GM23248 (cell line): ENCODE measurements at regions not wholly inside any gene's neighbourhood (a gene's known extent, or its start where the extent isn't known, plus 50 kb on each side); places are given as distances from the start of the nearest gene placed in this dataset.

Experiments used
- DNase-seq: peaks from one replicate; pipeline ENCODE4 v3.0.0-alpha.2; 2015
- H2AFZ ChIP-seq: fragments of 200-600 bp; sonication (generic); 2 replicates; pipeline ENCODE4 v1.6.1; 2016; ENCODE audit warnings: antibody characterized with exemption
- H3F3A ChIP-seq: fragments of 200-600 bp; sonication (generic); 2 replicates; pipeline ENCODE4 v1.6.1; 2016; ENCODE audit warnings: mild to moderate bottlenecking, antibody characterized with exemption, mixed run types; ENCODE audit not compliant: insufficient read depth
- H3K27ac ChIP-seq: fragments of 200-600 bp; sonication (generic); 2 replicates; pipeline ENCODE4 v1.5.1; 2016; ENCODE audit warnings: mild to moderate bottlenecking
- H3K27me3 ChIP-seq: fragments of 200-600 bp; sonication (generic); replicated peaks from 2 replicates; pipeline ENCODE4 v1.6.1; 2016; ENCODE audit warnings: mild to moderate bottlenecking; ENCODE audit not compliant: insufficient read depth
- H3K36me3 ChIP-seq: fragments of 200-600 bp; sonication (generic); 2 replicates; pipeline ENCODE4 v1.6.1; 2016; ENCODE audit warnings: low read depth, mild to moderate bottlenecking
- H3K4me1 ChIP-seq: fragments of 200-600 bp; sonication (generic); 2 replicates; pipeline ENCODE4 v1.6.1; 2016; ENCODE audit warnings: mild to moderate bottlenecking; ENCODE audit not compliant: insufficient read depth
- H3K4me2 ChIP-seq: fragments of 200-600 bp; sonication (generic); one replicate; pipeline ENCODE4 v1.6.1; 2016; ENCODE audit warnings: mild to moderate bottlenecking; ENCODE audit not compliant: unreplicated experiment
- H3K4me3 ChIP-seq: fragments of 200-600 bp; sonication (generic); 2 replicates; pipeline ENCODE4 v1.5.1; 2016; ENCODE audit warnings: mild to moderate bottlenecking
- H3K79me2 ChIP-seq: fragments of 200-600 bp; sonication (generic); 2 replicates; pipeline ENCODE4 v1.6.1; 2016; ENCODE audit warnings: mild to moderate bottlenecking; ENCODE audit not compliant: insufficient read depth
- H3K9ac ChIP-seq: fragments of 200-600 bp; sonication (generic); 2 replicates; pipeline ENCODE4 v1.6.1; 2016; ENCODE audit warnings: mild to moderate bottlenecking
- H3K9me2 ChIP-seq: fragments of 200-600 bp; sonication (generic); 2 replicates; pipeline ENCODE4 v1.6.1; 2016; ENCODE audit warnings: mixed run types, mild to moderate bottlenecking, moderate library complexity; ENCODE audit not compliant: insufficient read depth
- H3K9me3 ChIP-seq: fragments of 200-600 bp; sonication (generic); one replicate; pipeline ENCODE4 v1.6.1; 2017; ENCODE audit warnings: low read depth
- H4K20me1 ChIP-seq: fragments of 200-600 bp; sonication (generic); 2 replicates; pipeline ENCODE4 v1.6.0; 2016; ENCODE audit not compliant: insufficient read depth
- EZH2 ChIP-seq: fragments of 200-600 bp; sonication (generic); IDR thresholded peaks from 2 replicates; pipeline ENCODE4 v1.6.1; 2018; ENCODE audit warnings: antibody characterized with exemption, mild to moderate bottlenecking; ENCODE audit not compliant: insufficient read depth, poor library complexity, severe bottlenecking
- EZH2phosphoT487 ChIP-seq: fragments of 200-600 bp; sonication (generic); IDR thresholded peaks from 2 replicates; pipeline ENCODE4 v1.6.1; 2018; ENCODE audit warnings: antibody characterized with exemption, moderate library complexity, mild to moderate bottlenecking, low read depth; ENCODE audit not compliant: insufficient read depth
- WGBS, 2 experiments: methylation state at CpG; one replicate each; pipeline ENCODE4 v1.1.6; 2015 to 2017; ENCODE audit warnings: low lambda C conversion rate in 2 of 2, low coverage in 1 of 2; ENCODE audit errors: missing lambda C conversion rate in 2 of 2; 5-methylcytosine and 5-hydroxymethylcytosine counted together
- in situ Hi-C: fragments of 300-500 bp; cut with MboI; formaldehyde crosslinking; loops from 2 replicates; pipeline ENCODE4 v1.15.0; 2020

GRCh38 chr10:118944959-118945633, 84.4 kb upstream of the NANOS1 start:
- Histone ChIP-seq H3K27me3 (peaks cover 6% of the 10 kb centered on the region; the same call in 1 of the 2 replicates), H3K36me3 (no peaks in the 10 kb centered on the region), H3K4me3 (no peak overlapping the region), H3K9me3 (no peaks in the 10 kb centered on the region), H3K4me2 (no peak overlapping the region), H3F3A (no peaks in the 10 kb centered on the region), H3K9me2 (no peaks in the 10 kb centered on the region), H3K4me1 (peaks cover 5% of the 10 kb centered on the region; the same call in 1 of the 2 replicates), H3K9ac (no peak overlapping the region), H4K20me1 (no peaks in the 10 kb centered on the region), H3K27ac (no peak overlapping the region), H2AFZ (no peak overlapping the region), H3K79me2 (no peaks in the 10 kb centered on the region)
- TF ChIP-seq EZH2phosphoT487 (no peak), EZH2 (no peak)
- in situ Hi-C loops: no loop called here
- no peak for DNase-seq
- WGBS, 2 experiments: 64 to 68% methylated on average over 8 of the region's 8 CpGs

GRCh38 chr10:118948786-118949185, 80.7 kb upstream of the NANOS1 start:
- TF ChIP-seq EZH2 (no peak), EZH2phosphoT487 (no peak)
- H3K9me3 ChIP-seq: no peaks in the 10 kb centered on the region
- H2AFZ ChIP-seq: no peak overlapping the region
- no peaks in the 10 kb centered on the region for H3K79me2 ChIP-seq
- 20 to 24% methylated on average over 3 of the region's 3 CpGs for WGBS, 2 experiments
- no peak overlapping the region for H3K9ac ChIP-seq
- no peaks in the 10 kb centered on the region; the same call in 1 of the 2 replicates for H3K4me1 ChIP-seq
- H3F3A ChIP-seq: no peaks in the 10 kb centered on the region
- in situ Hi-C loops: no loop called here
- H3K4me2 ChIP-seq: no peak overlapping the region
- H3K27ac ChIP-seq: no peak overlapping the region
- no peak for DNase-seq
- H3K27me3 ChIP-seq: peaks cover 6% of the 10 kb centered on the region; the same call in 1 of the 2 replicates
- H3K4me3 ChIP-seq: no peak overlapping the region
- no peaks in the 10 kb centered on the region for H3K9me2 ChIP-seq
- H4K20me1 ChIP-seq: no peaks in the 10 kb centered on the region
- no peaks in the 10 kb centered on the region for H3K36me3 ChIP-seq

GRCh38 chr10:118950190-118950680, 79.3 kb upstream of the NANOS1 start:
- no peaks in the 10 kb centered on the region for H3K9me2 ChIP-seq
- no peak overlapping the region for H3K9ac ChIP-seq
- no peaks in the 10 kb centered on the region for H3K79me2 ChIP-seq
- H3K27me3 ChIP-seq: peaks cover under 1% of the 10 kb centered on the region; the same call in 1 of the 2 replicates
- 13 to 23% methylated on average over 1 of the region's 1 CpG for WGBS, 2 experiments
- H3K4me2 ChIP-seq: no peak overlapping the region
- DNase-seq: peak; percentile 40
- no peak overlapping the region for H3K27ac ChIP-seq
- H3K4me3 ChIP-seq: no peak overlapping the region
- TF ChIP-seq EZH2: no peak
- no peak for TF ChIP-seq EZH2phosphoT487
- in situ Hi-C loops: no loop called here
- no peaks in the 10 kb centered on the region for H3K9me3 ChIP-seq
- H4K20me1 ChIP-seq: no peaks in the 10 kb centered on the region
- no peaks in the 10 kb centered on the region; the same call in 1 of the 2 replicates for H3K4me1 ChIP-seq
- no peaks in the 10 kb centered on the region for H3F3A ChIP-seq
- no peak overlapping the region; the same call in 1 of the 2 replicates for H2AFZ ChIP-seq
- no peaks in the 10 kb centered on the region for H3K36me3 ChIP-seq

GRCh38 chr10:118950997-118951637, 78.4 kb upstream of the NANOS1 start:
- Histone ChIP-seq H3K79me2 (no peaks in the 10 kb centered on the region), H3F3A (no peaks in the 10 kb centered on the region), H3K9me2 (no peaks in the 10 kb centered on the region), H3K9me3 (no peaks in the 10 kb centered on the region), H3K4me3 (no peak overlapping the region), H3K9ac (no peak overlapping the region), H3K4me1 (no peaks in the 10 kb centered on the region; the same call in 1 of the 2 replicates), H2AFZ (no peak overlapping the region), H3K36me3 (no peaks in the 10 kb centered on the region), H3K27me3 (no peaks in the 10 kb centered on the region; the same call in 1 of the 2 replicates), H3K4me2 (no peak overlapping the region), H3K27ac (no peak overlapping the region), H4K20me1 (no peaks in the 10 kb centered on the region)
- in situ Hi-C loops: no loop called here
- WGBS, 2 experiments: 86 to 87% methylated on average over 11 of the region's 11 CpGs
- DNase-seq: no peak
- no peak for TF ChIP-seq EZH2phosphoT487
- no peak for TF ChIP-seq EZH2
